Parathyroid adenoma (tissue), 2 donors: ENCODE measurements at regions not wholly inside any gene's neighbourhood (a gene's known extent, or its start where the extent isn't known, plus 50 kb on each side); places are given as distances from the start of the nearest gene placed in this dataset.

Experiments
- H2AFZ ChIP-seq: fragments of 300-600 bp; sonication (generic); one replicate; pipeline ENCODE4 v1.7.0; 2017; ENCODE audit warnings: antibody characterized with exemption, mild to moderate bottlenecking
- H3K27ac ChIP-seq: fragments of 300-600 bp; sonication (generic); one replicate; pipeline ENCODE4 v1.7.0; 2017
- H3K27me3 ChIP-seq: fragments of 300-600 bp; sonication (generic); one replicate; pipeline ENCODE4 v1.7.0; 2017; ENCODE audit warnings: low read length; ENCODE audit not compliant: control insufficient read depth, insufficient read depth
- H3K36me3 ChIP-seq: fragments of 300-600 bp; sonication (generic); one replicate; pipeline ENCODE4 v1.7.0; 2017; ENCODE audit warnings: low read length; ENCODE audit not compliant: control insufficient read depth, insufficient read depth
- H3K4me1 ChIP-seq: fragments of 300-600 bp; sonication (generic); one replicate; pipeline ENCODE4 v1.7.0; 2017; ENCODE audit warnings: control low read depth
- H3K4me2 ChIP-seq: fragments of 300-600 bp; sonication (generic); one replicate; pipeline ENCODE4 v1.7.0; 2017; ENCODE audit warnings: low read length
- H3K4me3 ChIP-seq: fragments of 300-600 bp; sonication (generic); one replicate; pipeline ENCODE4 v1.7.0; 2017; ENCODE audit warnings: low read depth, low read length
- H3K79me2 ChIP-seq: fragments of 300-600 bp; sonication (generic); one replicate; pipeline ENCODE4 v1.7.0; 2017; ENCODE audit warnings: control low read depth
- H3K9ac ChIP-seq: fragments of 300-600 bp; sonication (generic); one replicate; pipeline ENCODE4 v1.7.0; 2017; ENCODE audit warnings: mild to moderate bottlenecking
- H3K9me3 ChIP-seq: fragments of 300-600 bp; sonication (generic); one replicate; pipeline ENCODE4 v1.7.0; 2017; ENCODE audit warnings: low read length; ENCODE audit not compliant: control insufficient read depth
- CTCF ChIP-seq: fragments of 300-600 bp; sonication (generic); IDR thresholded peaks from one replicate; pipeline ENCODE4 v1.7.0; 2017; ENCODE audit warnings: antibody characterized with exemption, mild to moderate bottlenecking
- donor health status: primary hyperparathyroidism.

- TF ChIP-seq CTCF = no peak
- no peaks in the 10 kb centered on the region for H3K4me1 ChIP-seq
- H3K27me3 ChIP-seq = no peaks in the 10 kb centered on the region
- H3K4me2 ChIP-seq = no peak overlapping the region
- no peak overlapping the region for H3K27ac ChIP-seq
- no peak overlapping the region for H3K9ac ChIP-seq
- no peaks in the 10 kb centered on the region for H3K79me2 ChIP-seq
- H3K4me3 ChIP-seq = no peak overlapping the region
- H2AFZ ChIP-seq = no peak overlapping the region
- H3K9me3 ChIP-seq = no peaks in the 10 kb centered on the region
- H3K36me3 ChIP-seq = no peaks in the 10 kb centered on the region
Observed at GRCh38 chr14:50021261-50022031, 94.9 kb downstream of the VCPKMT start.

GRCh38 chr14:50022661-50023060 lies 93.7 kb downstream of the VCPKMT start:
- no peak overlapping the region for H3K9ac ChIP-seq
- no peaks in the 10 kb centered on the region for H3K4me1 ChIP-seq
- H3K4me3 ChIP-seq = no peak overlapping the region
- H3K27ac ChIP-seq = no peak overlapping the region
- no peak for TF ChIP-seq CTCF
- no peaks in the 10 kb centered on the region for H3K79me2 ChIP-seq
- no peaks in the 10 kb centered on the region for H3K36me3 ChIP-seq
- no peaks in the 10 kb centered on the region for H3K9me3 ChIP-seq
- H3K27me3 ChIP-seq = no peaks in the 10 kb centered on the region
- H3K4me2 ChIP-seq = no peak overlapping the region
- H2AFZ ChIP-seq = no peak overlapping the region

- Histone ChIP-seq H3K4me1 (no peaks in the 10 kb centered on the region), H3K4me2 (no peak overlapping the region), H3K79me2 (no peaks in the 10 kb centered on the region), H3K4me3 (no peak overlapping the region), H3K9me3 (no peaks in the 10 kb centered on the region), H3K27me3 (no peaks in the 10 kb centered on the region), H3K36me3 (no peaks in the 10 kb centered on the region), H3K27ac (no peak overlapping the region), H2AFZ (no peak overlapping the region), H3K9ac (no peak overlapping the region)
- TF ChIP-seq CTCF = no peak
Observed at GRCh38 chr14:50023671-50024490, 92.5 kb downstream of the VCPKMT start.

- Histone ChIP-seq H3K4me3 (no peak overlapping the region), H3K79me2 (no peaks in the 10 kb centered on the region), H2AFZ (no peak overlapping the region), H3K36me3 (no peaks in the 10 kb centered on the region), H3K4me2 (no peak overlapping the region), H3K9me3 (no peaks in the 10 kb centered on the region), H3K4me1 (no peaks in the 10 kb centered on the region), H3K27me3 (no peaks in the 10 kb centered on the region), H3K9ac (no peak overlapping the region), H3K27ac (no peak overlapping the region)
- no peak for TF ChIP-seq CTCF
Observed at GRCh38 chr14:50025073-50025472, 91.3 kb downstream of the VCPKMT start.
